Stimulated activated CD8-positive, alpha-beta memory T cell treated with anti-CD3 and anti-CD28 coated beads, Interleukin-12 subunit alpha, Interleukin-12 subunit beta, amount 100 ng/mL, for 1 hour (primary cell): ENCODE measurements at regions not wholly inside any gene's neighbourhood (a gene's known extent, or its start where the extent isn't known, plus 50 kb on each side); places are given as distances from the start of the nearest gene placed in this dataset.

Experiments used
- DNase-seq: peaks from one replicate; pipeline ENCODE4 v3.0.0-alpha.2; 2020; ENCODE audit warnings: low read depth

DNA sequence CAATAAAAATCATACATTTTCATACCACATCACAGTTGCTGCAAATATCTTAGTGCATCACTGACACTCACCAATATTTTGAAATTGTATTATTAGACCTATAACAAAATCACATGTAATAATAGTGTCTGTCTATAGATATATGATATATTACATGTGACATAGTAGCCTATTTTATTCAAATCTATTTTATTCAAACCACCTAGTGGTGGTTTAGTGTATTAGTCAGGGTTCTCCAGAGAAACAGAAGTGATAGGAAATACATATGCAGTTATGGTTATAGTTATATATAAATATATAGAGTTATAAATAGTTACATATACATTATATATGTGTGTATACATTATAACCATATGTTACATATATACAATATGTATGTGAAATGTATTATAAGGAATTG lies 366.5 kb upstream of the ARID1B start:
- DNase-seq, result no peak

DNA sequence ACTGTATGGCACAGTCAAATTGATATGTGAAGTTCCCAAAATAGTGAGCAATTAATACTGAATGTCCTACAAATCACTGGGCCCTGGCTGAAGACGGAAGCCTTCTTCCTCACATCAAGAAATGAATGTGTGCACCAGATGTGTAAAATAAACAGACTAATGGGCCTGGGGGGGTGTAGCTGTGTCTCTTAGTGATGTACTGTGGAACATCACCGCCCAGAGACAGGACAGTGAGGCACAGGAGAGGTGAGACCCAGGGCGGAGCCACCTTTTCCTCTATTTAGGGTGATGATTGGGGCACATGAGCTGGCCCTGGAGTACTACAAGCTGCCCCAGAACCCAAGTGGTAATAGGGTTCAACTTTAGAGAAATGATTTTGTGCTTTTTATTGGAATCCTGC lies 368.5 kb upstream of the ARID1B start:
- no peak for DNase-seq

DNA sequence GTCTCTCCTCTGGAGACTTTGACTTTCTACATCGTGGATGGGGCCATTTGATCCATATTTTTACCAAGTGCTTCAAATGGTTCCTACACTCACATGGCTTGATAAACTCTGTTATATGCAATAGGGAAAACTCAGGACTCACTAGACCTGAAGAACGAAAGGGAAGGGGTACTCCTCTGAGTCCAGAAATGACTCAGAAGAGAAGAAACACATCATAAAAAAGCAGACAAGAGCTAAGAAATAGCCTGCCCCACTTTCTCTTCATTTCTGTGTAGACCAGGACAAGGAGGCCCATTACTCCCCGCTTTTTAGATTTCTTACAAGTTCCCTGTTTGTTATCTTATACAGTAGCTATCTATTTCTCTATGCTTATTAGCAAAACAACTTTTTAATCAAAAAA lies 369.8 kb upstream of the ARID1B start:
- no peak for DNase-seq

DNA sequence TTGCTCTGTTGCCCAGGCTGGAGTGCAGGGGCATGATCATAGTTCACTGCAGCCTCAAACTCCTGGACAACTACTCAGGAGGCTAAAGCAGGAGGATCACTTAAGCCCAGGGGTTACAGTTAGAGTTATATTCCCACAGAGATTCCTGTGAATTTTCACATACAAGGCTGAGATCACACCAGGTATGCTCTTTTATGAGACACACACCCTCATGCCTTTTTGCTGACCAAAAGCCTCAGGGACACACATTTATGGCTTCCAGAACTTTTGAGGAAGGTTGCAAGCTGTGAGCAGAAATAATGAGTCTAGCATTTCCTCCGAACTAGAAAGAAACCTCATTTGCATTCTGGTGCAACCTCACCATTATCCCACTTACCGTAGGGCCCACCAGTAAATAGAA lies 370.5 kb upstream of the ARID1B start:
- DNase-seq, result no peak

DNA sequence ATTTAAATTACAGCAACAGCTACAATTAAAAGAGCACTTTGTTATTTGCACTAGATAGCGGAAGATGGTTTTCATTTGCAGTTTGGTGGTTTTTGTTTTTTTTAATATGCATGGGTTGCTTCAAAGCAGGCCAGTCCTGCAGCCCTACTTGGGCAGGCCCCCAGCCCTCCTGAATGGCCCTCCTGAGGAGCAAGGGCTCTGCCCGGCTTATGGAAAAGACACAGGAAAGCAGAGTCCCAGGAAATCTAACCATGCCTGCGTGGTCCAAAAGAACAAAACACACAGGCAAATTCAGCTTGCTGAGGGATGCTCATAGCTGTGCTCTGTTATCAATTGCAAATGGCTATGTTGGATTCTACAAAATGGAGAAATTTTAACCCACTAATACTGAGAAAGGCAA lies 371.1 kb upstream of the ARID1B start:
- no peak for DNase-seq

DNA sequence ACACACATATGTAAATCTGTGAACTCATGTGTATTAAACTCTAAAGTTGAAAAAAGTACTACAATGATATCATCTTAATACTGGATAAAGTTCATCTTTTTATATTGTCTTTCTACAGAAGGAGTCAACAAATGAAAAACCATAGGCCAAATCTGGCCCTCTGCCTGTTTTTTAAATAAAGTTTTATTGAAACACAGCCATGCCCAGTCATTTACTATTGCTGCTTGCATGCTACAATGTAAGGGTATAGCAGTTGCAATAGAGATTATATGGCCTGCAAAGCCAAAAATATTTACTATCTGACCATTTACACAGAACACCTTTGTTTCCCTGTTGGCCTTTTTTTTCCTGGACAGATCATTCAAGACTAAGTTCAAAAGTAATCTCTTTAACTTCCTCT lies 374.6 kb upstream of the ARID1B start:
- DNase-seq, result no peak

DNA sequence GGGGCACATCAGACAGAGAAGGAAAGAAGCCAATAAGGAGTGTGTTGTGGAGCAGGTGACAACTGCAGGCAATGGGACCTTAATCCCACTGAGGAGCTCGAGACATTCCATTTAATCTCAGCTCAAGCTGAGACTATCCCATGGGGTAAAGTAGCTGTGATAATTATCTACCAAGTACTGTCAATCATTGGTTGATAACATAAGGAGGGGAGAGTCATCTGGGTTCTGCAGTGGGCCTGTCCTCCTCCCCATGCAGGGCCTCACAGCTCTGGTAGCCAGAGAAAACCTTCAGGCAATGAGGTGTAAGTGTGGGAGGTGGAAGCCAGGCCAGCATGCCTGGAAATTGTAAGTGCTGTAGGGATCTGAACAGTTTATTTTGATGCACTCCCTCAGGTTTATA lies 375.0 kb upstream of the ARID1B start:
- no peak for DNase-seq

DNA sequence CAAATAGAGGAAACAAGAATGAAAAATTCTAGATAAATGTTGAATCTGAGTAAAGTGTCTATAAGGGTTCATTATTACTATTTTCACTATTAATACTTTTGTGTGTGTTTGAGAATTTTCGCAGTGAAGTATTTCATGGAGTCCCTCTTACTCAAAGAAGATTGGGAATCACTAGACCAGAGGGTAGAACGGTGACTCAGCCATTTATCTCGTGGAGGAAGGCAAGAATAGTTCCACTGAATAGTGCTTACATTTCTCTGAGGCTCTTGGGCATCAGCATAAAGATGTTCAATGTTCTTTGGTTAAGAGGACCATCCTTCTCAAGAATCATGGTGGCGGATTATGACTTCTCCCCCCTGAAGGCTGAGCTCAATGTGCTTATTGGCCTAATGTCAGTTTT lies 376.7 kb upstream of the ARID1B start:
- DNase-seq, result no peak

DNA sequence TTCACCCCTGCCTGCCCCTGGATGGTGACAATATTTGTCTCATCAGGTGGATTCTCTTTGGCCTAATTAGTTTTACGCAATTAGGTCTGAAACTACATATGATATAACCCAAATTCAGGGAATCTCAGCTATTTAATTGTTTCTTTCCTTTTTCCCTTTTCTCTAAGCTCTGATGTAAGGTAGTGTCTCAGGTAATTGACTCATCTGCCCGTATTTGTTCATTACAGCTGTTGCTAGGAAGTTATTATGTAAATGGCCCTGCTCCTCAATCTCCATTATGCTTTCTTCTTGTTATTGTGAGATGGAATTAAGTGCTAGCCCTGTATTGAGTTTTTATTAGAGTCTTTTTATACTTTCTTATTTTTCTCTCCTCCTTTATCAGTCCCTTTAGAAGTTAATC lies 378.2 kb upstream of the ARID1B start:
- no peak for DNase-seq

DNA sequence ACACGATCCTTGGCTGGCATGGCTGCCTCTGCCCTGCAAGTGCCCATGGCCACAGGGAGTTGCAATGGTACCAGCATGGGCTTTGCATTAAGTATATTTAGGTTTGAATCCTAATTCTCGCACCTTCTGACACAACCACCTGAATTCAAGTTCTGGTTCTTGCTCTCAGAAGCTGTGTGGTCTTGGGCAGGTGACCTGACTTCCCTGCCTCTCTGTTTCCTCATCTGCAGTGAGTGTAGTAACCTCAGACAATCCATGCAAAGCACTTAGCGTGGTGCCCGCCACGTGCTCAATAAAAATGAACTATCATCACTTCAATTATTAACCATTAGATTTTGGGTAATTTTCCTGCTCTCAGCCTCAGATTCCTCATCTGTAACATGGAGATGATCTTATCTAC lies 378.8 kb upstream of the ARID1B start:
- DNase-seq, result no peak

DNA sequence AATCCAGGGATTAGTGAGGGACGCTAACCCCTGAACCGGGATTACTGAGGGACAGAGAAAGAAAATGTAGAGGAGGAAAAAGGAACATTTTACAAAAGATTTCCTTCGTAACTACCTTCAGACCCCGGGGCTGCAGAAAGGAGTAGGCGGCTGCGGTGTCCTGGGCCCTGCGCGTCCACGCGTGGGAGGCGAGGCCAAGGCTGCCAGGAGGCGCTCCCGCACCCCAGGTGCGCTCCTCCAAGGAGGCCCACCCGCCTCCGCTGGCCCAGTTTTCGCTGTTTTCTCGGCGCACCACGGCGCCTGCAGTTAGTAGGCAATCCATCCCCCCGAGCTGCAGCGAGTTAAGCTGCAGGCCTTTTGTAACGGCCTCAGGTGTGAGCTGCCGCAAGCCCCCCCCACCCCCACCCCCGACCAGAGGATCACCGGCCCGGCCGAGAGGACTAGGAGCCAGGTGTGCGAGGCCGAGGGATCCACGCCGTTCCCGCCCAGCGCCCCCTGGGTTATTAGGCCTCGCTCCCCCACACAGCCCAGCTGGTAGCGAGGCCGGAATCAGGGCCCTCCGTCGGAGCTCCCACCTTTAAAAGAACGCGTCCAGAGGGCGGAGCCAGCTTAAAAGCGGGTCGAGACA lies 380.3 kb upstream of the ARID1B start:
- no peak for DNase-seq

DNA sequence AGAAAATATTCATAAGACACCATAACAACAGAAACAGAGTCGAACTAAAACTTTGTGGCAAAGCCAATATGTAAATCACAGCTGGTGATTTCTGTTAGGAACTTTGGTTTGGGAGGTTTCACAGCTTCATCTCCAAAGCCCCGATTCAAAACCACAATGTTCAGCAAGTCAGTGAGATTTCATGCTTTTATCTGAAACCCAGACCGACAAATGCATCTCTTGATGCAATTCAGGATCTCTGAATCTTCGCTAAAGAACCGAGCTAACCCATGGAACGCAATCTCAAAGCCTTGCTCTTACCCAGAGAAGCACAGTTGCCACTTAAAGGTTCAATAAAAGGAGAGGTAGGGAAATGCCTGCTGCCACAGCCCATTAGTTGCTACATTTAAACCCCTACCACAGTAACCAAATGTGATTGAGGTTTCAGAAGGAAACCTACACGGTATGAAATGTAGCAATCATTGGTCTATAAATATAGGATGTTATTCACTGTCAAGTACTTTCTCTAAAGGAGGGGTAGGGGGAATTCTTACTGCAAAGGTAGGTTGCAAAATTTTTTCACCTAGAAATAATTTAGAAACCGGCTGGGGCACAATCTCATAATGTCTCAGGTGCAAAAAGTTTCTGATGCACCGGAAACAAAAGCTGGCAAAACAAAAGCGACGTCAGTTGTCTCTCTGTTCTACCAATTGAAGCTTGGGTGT lies 381.0 kb upstream of the ARID1B start:
- DNase-seq, result no peak

DNA sequence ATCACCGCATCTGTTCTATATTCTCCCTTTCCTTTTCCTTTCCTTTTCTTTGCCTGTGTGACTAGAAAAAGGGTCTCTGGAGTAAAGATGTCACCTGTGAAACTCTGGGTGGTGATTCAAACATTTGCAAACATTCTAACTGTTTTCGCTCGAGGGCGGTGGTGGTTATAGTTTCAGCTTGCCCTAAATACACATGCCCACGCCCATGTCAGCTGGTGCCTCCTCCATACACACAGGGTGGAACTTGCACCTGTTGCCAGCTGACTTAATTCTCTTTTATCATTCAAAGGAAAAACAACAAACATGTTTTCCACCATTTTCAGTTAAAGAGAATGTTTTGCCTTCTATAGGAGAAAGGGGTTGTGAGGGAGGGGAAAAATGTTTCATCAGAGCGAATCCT lies 381.9 kb upstream of the ARID1B start:
- DNase-seq, result no peak

DNA sequence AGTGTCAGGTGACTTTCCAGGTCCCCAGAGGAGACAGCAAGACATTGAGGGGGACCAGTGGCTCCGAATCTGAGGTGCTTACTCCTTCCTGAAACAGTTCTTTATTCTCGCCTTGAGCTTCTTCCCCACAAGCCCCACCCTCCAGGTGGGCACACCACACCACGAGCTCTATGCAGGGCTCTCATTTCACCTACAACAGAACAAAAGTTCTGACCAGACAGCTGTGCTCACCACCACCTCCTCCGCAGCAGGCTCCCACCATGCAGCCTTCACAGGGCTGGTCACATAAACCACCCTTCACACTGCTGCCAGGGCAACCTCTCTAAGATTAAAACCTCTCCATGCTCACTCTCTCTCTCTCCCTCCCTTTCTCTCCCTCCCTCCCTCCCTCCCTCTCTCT lies 384.5 kb upstream of the ARID1B start:
- no peak for DNase-seq

DNA sequence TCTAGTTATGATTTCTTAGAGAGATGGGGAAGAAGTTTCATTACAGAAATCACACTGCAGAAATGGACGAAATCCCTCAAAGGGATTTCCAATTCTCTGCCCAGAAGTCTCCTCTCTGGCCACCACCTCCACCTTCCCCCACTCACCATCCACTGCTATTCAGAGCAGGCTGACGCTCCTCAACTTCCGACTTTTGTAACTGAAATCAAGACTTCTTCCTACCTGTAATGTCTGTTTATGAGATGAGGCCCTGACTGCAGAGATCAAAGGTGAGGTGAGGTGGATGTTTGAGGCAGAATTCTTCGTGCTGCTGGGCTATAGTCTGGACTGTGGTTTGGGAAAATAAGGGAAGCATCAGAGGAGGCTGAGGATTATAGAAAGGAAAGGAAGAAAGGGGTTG lies 385.2 kb upstream of the ARID1B start:
- DNase-seq, result no peak

DNA sequence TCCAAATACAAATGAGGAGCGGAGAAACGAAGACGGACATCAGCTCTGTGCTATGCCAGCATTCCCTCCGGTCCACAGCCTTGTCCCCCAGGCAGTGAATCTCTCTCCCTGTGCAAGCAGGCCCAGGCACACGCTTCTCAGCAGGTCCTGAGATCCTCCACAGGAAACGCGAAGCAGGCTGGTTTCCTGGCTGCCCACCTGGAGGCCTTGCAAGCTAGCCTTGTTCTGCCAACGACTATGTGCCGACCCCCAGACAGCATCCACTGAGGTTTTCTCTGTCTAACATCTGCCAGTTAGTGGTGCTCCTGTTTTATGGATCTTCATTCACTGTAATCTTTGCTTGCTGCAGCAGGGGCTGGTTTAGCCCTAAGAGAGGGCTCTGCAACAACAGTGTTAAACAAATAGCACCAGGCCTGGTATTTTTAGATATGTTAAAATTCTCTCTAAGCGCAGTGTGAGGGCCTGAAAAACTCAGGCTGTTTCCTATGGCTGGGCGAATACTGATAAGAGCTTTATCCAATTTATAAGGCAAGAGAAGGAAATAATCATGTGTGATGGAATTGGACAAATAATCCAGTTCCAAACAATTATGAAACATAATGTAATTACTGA lies 386.0 kb upstream of the ARID1B start:
- DNase-seq, result no peak

DNA sequence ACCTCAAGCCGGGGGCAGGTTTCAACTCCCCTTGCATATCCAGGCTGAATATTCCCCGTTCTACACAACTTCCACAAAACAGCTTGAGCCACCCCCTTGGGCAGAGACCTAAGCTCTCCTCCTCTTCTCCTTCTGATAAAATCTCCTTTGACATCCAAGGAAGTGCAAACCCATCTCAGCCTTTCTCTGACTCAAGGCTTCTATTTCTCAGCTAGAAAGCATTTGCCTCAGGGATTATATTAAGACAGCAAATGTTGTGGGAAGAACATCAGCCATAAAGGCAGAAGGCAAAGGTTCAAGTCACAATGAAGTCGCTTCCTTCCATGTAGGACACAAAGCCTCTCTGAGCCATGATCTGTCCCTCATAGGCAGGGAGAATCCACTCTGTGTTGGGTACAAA lies 386.6 kb upstream of the ARID1B start:
- DNase-seq, result no peak

DNA sequence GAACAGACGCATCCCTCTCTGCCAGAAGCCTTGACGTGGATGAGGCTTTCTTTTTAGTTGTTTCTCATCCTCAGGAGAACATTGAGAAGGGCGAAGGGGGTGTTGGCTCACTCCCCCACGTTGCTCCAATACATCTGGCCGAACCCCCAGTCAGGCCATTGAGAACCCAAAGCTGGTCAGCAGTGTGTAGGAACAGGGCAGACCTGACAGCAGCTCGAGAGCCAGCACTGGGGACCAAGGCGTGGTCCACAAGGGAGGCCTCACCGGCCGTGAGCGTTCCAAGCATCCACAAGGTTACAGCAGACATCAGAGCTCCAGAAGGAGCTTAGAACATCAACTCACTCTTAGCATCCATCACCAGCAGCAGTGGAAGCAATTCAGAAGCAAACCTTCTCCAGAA lies 387.9 kb upstream of the ARID1B start:
- no peak for DNase-seq

DNA sequence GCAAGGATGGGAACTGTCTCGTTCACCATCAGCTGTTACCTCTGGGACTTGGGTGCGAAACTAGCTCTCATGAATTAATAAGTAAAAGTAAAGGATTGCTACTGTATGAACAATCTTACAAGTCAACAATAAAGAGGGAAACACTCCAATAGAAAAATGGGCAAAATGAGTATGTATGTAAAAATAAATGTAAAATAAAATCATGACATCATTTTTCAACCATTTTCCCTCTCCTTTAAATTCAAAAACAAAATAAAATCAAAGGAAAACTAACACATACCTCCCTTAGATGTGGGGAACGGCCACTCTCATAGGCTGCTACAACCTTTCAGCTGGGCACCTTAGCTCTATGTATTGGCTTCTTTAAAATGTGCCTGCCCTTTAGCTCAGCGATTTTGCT lies 389.7 kb upstream of the ARID1B start:
- DNase-seq, result no peak

DNA sequence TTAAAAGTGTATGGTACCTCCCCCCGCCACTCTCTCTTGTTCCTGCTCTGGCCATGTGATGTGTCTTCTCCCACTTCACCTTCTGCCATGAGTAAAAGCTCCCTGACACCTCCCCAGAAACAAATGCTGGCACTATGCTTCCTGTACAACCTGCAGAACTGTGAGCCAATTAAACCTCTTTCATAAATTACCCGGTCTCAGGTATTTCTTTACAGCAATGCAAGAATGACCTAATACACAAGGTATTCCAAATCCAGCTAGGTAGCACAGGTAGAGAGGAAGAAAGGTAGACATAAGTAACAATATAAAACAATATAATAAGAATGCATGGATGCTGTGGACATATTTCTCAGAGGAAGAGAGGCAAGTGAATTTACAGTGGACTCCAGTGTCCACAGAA lies 394.1 kb upstream of the ARID1B start:
- DNase-seq, result no peak

DNA sequence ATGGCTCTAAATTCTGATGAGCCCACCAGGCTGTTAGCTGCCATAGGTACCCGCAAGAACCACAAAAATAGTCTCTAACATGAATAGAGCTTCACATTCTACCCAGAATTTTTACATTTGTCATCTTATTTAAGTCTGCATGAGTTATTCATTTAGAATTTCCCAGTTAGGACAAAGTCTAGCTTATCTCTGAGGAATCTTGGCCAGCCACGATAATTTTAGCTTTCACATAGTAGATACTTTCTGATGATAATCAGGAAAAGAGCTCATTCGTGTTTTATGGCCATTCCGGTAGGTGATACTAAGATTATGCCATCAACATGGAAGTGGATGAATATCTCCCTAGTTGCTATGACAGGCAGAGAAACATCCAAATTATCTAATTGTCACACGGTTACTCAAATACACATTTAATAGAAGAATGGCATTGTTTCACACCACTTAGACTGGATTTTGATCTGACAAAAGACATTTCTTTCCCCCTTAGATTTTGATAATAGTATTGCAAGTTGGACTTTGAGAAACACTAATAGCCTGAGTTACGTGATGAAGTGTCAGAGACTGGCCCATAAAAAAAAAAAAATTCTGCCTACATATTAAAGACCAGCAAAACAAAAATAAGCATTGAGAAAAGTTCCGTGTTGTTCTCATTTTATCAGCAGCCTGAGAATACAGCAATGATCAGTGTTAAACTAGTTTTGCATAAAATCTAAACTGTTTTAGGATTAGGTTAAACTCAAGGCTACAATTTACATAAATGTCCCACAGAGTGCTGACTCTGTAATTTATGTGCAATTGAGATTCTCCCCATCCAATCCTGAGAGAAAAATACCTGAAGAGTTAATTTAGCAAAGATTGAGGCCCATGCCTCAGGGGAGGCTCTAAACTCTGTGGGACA lies 397.5 kb upstream of the ARID1B start:
- no peak for DNase-seq

DNA sequence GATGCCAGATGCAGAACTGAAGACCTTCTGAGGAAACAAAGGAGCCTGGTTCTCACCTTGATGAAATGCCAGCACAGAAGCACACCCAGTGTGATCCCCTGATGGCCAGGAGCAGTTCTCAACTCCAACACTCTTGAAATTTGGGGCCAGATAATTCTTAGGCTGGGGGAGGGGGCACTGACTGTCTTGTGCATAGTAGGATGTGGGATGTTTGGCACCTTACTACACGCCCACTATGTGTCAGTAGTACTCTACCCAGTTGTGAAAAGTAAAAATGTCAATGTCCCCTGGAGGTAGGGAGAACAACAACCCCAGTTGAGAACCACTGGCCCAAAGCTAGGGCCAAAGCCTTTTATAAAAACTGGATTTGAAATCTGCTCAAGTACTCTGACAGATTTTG lies 398.3 kb upstream of the ARID1B start:
- DNase-seq, result no peak

DNA sequence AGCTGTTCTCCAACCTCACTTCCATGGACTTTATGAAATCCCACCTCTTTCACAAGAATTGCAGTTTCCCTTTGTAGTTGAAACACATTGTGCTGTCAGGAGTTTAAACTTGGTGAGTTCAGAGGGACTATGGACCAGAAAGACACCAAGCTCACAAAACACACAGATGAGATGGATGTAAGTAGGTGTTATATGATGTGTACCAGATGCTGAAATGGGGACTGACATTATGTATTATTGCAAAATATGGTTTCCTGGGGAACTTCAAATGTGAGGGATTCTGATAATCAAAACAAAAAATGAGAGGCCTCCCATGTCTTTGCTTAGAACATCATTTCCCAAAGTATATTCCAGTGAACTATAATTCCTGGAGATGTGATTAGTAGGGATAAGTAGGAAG lies 401.1 kb upstream of the ARID1B start:
- DNase-seq, result no peak
